ENCODE measurements at regions not wholly inside any gene's neighbourhood (a gene's known extent, or its start where the extent isn't known, plus 50 kb on each side); places are given as distances from the start of the nearest gene placed in this dataset.

GRCh38 chr22:19641983-19642451 lies 72.3 kb upstream of the SEPTIN5 start:
- no peaks in the 10 kb centered on the region for H3K79me2 ChIP-seq (ENCODE audit: low read length)
- DNase-seq (no peak), ATAC-seq (no peak)
- no TSS peak for BruUV-seq (replicated peaks)
- no peak overlapping the region for H3K27ac ChIP-seq (ENCODE audit: low read length)
- no peak overlapping the region for H3K9ac ChIP-seq (ENCODE audit: low read length)
- ChIA-PET POLR2A (ENCODE audit: unreplicated experiment) (no interaction called here), CTCF (no interaction called here)
- no peaks in the 10 kb centered on the region for H4K20me1 ChIP-seq (ENCODE audit: low read length)
- no peak for TF ChIP-seq EZH2phosphoT487 (IDR thresholded peaks at IDR 0.05; ENCODE audit: borderline replicate concordance, low read length)
- no peak for TF ChIP-seq EZH2 (IDR thresholded peaks at IDR 0.05; ENCODE audit: low read length, unreplicated experiment)
- no peak for TF ChIP-seq CTCF (conservative IDR thresholded peaks at IDR 0.05; ENCODE audit: low read depth, low read length)
- H3K4me1 ChIP-seq (ENCODE audit: insufficient read depth, low read length), result no peaks in the 10 kb centered on the region
- no peaks in the 10 kb centered on the region for H3K27me3 ChIP-seq (ENCODE audit: low read length)
- no peak overlapping the region for H2AFZ ChIP-seq (ENCODE audit: low read length)
- intact Hi-C loops (cut with micrococcal nuclease), result no loop called here
- H3K4me2 ChIP-seq (ENCODE audit: low read length), result no peak overlapping the region
- H3K9me3 ChIP-seq (ENCODE audit: low read length), result no peaks in the 10 kb centered on the region
- H3F3A ChIP-seq (ENCODE audit: low read length, unreplicated experiment), result no peaks in the 10 kb centered on the region
- no peaks in the 10 kb centered on the region for H3K36me3 ChIP-seq (ENCODE audit: low read depth, low read length)
- H3K9me2 ChIP-seq (replicated peaks; ENCODE audit: low read length), result no peaks in the 10 kb centered on the region
- no peak overlapping the region for H3K4me3 ChIP-seq (ENCODE audit: low read length)

- no peaks in the 10 kb centered on the region for H3K9me3 ChIP-seq (ENCODE audit: low read length)
- H4K20me1 ChIP-seq (ENCODE audit: low read length), result no peaks in the 10 kb centered on the region
- no peaks in the 10 kb centered on the region for H3F3A ChIP-seq (ENCODE audit: low read length, unreplicated experiment)
- no peak overlapping the region for H3K27ac ChIP-seq (ENCODE audit: low read length)
- DNase-seq, result no peak
- no peak overlapping the region for H3K4me2 ChIP-seq (ENCODE audit: low read length)
- H3K9me2 ChIP-seq (replicated peaks; ENCODE audit: low read length), result no peaks in the 10 kb centered on the region
- no peak overlapping the region for H3K4me3 ChIP-seq (ENCODE audit: low read length)
- H3K27me3 ChIP-seq (ENCODE audit: low read length), result no peaks in the 10 kb centered on the region
- ChIA-PET CTCF (no interaction called here), POLR2A (ENCODE audit: unreplicated experiment) (no interaction called here)
- no peaks in the 10 kb centered on the region for H3K4me1 ChIP-seq (ENCODE audit: insufficient read depth, low read length)
- no peak overlapping the region for H3K9ac ChIP-seq (ENCODE audit: low read length)
- no TSS peak for BruUV-seq (replicated peaks)
- H3K79me2 ChIP-seq (ENCODE audit: low read length), result no peaks in the 10 kb centered on the region
- intact Hi-C loops (cut with micrococcal nuclease), result no loop called here
- H3K36me3 ChIP-seq (ENCODE audit: low read depth, low read length), result no peaks in the 10 kb centered on the region
- H2AFZ ChIP-seq (ENCODE audit: low read length), result no peak overlapping the region
- no peak for TF ChIP-seq EZH2 (IDR thresholded peaks at IDR 0.05; ENCODE audit: low read length, unreplicated experiment)
- TF ChIP-seq EZH2phosphoT487 (IDR thresholded peaks at IDR 0.05; ENCODE audit: borderline replicate concordance, low read length), result no peak
- no peak for TF ChIP-seq CTCF (conservative IDR thresholded peaks at IDR 0.05; ENCODE audit: low read depth, low read length)
- no peak for ATAC-seq
Measured at GRCh38 chr22:19643448-19644313, 70.6 kb upstream of the SEPTIN5 start.
